SK-N-SH (cell line): ENCODE measurements at regions not wholly inside any gene's neighbourhood (a gene's known extent, or its start where the extent isn't known, plus 50 kb on each side); places are given as distances from the start of the nearest gene placed in this dataset.

ENCODE experiments used
- CTCF ChIA-PET: fragments of 300-600, 350-600 bp; formaldehyde crosslinking; extraction: SDS; loops from one replicate; lab custom pipeline; 2021; lab: Yijun Ruan, JAX
- POLR2A ChIA-PET: fragments of 350-600 bp; sonication (Branson Sonifier 250); formaldehyde crosslinking; extraction: SDS; loops from one replicate; lab custom pipeline; 2020; ENCODE audit warnings: antibody characterized with exemption, inconsistent platforms; lab: Yijun Ruan, JAX
- DNase-seq: peaks from one replicate; pipeline ENCODE4 v3.0.0; 2012
- H2AFZ ChIP-seq: fragments of 200-600 bp; sonication (generic); 2 replicates; pipeline ENCODE4 v1.8.1; 2016; ENCODE audit warnings: antibody characterized with exemption, mild to moderate bottlenecking, low read depth
- H3F3A ChIP-seq: fragments of 200-600 bp; sonication (generic); replicated peaks from 2 replicates; pipeline ENCODE3; 2016; ENCODE audit warnings: antibody characterized with exemption, mild to moderate bottlenecking; ENCODE audit not compliant: insufficient read depth
- H3K27ac ChIP-seq, 2 experiments: fragments of 200-500 bp in 1 of 2; fragments of 200-600 bp in 1 of 2; sonication (Bioruptor generic) in 1 of 2; sonication (generic), shearing (Covaris generic) in 1 of 2; 2 replicates each; pipeline versions ENCODE4 v1.5.1 to v1.6.1; 2014 to 2016; ENCODE audit warnings: low read depth in 2 of 2, inconsistent platforms in 1 of 2, low read length in 1 of 2, mild to moderate bottlenecking in 1 of 2, mixed read lengths in 1 of 2
- H3K27me3 ChIP-seq: fragments of 200-600 bp; sonication (generic), shearing (Covaris generic); 2 replicates; pipeline ENCODE4 v1.6.1; 2016; ENCODE audit warnings: mixed run types; ENCODE audit not compliant: insufficient read depth
- H3K36me3 ChIP-seq, 2 experiments: fragments of 200-500 bp in 1 of 2; fragments of 200-600 bp in 1 of 2; sonication (Bioruptor generic) in 1 of 2; sonication (generic) in 1 of 2; replicated peaks in 1 of 2; 2 replicates each; pipeline versions ENCODE3 to v1.5.1; 2014 to 2016; ENCODE audit warnings: low read length in 1 of 2, mild to moderate bottlenecking in 1 of 2; ENCODE audit not compliant: insufficient read depth in 2 of 2, control insufficient read depth in 1 of 2
- H3K4me1 ChIP-seq, 2 experiments: fragments of 200-500 bp in 1 of 2; fragments of 200-600 bp in 1 of 2; sonication (Bioruptor generic) in 1 of 2; sonication (generic), shearing (Covaris generic) in 1 of 2; 2 replicates each; pipeline versions ENCODE4 v1.5.1 to v1.6.1; 2014 to 2016; ENCODE audit warnings: low read depth in 1 of 2, low read length in 1 of 2, mixed run types in 1 of 2; ENCODE audit not compliant: insufficient read depth in 2 of 2, control insufficient read depth in 1 of 2
- H3K4me2 ChIP-seq: fragments of 200-600 bp; sonication (generic), shearing (Covaris generic); 2 replicates; pipeline ENCODE4 v1.6.1; 2017; ENCODE audit warnings: mixed run types
- H3K4me3 ChIP-seq, 2 experiments: fragments of 200-500 bp in 1 of 2; fragments of 200-600 bp in 1 of 2; sonication (Bioruptor generic) in 1 of 2; sonication (generic), shearing (Covaris generic) in 1 of 2; 2 replicates each; pipeline versions ENCODE4 v1.5.1 to v1.8.1; 2014 to 2016; ENCODE audit warnings: low read depth in 2 of 2, inconsistent platforms in 1 of 2, low read length in 1 of 2, mild to moderate bottlenecking in 1 of 2, mixed read lengths in 1 of 2, moderate library complexity in 1 of 2
- H3K79me2 ChIP-seq: fragments of 200-600 bp; sonication (generic); 2 replicates; pipeline ENCODE4 v1.8.1; 2017; ENCODE audit warnings: mild to moderate bottlenecking; ENCODE audit not compliant: insufficient read depth
- H3K9ac ChIP-seq: fragments of 200-600 bp; sonication (generic); 2 replicates; pipeline ENCODE4 v1.6.1; 2017; ENCODE audit warnings: mixed run types
- H3K9me2 ChIP-seq: fragments of 200-600 bp; sonication (generic); 2 replicates; pipeline ENCODE4 v1.6.1; 2017; ENCODE audit warnings: mixed run types
- H3K9me3 ChIP-seq: fragments of 200-600 bp; sonication (generic); 2 replicates; pipeline ENCODE4 v1.6.1; 2017; ENCODE audit warnings: mixed run types, mild to moderate bottlenecking, moderate library complexity
- H4K20me1 ChIP-seq: fragments of 200-600 bp; sonication (generic); 2 replicates; pipeline ENCODE4 v1.6.1; 2017; ENCODE audit warnings: mild to moderate bottlenecking, mixed run types; ENCODE audit not compliant: insufficient read depth
- CHD2 ChIP-seq: fragments of 150-350 bp; IDR thresholded peaks from 2 replicates; pipeline ENCODE4 v1.6.1; 2018; ENCODE audit warnings: low read length; ENCODE audit not compliant: partially characterized antibody
- ELF1 ChIP-seq: IDR thresholded peaks from 2 replicates; pipeline ENCODE4 v1.4.0; 2012
- EP300 ChIP-seq, 2 experiments: IDR thresholded peaks; 2 replicates each; pipeline versions ENCODE4 v1.4.0 to v1.6.1; 2012; ENCODE audit warnings: borderline replicate concordance in 1 of 2, low read depth in 1 of 2, low read length in 1 of 2
- FOSL2 ChIP-seq: IDR thresholded peaks from 2 replicates; pipeline ENCODE4 v1.4.0; 2012; ENCODE audit warnings: low read depth, mild to moderate bottlenecking, moderate library complexity, borderline replicate concordance
- FOXJ3 ChIP-seq: sonication (generic); formaldehyde crosslinking; IDR thresholded peaks from 2 replicates; pipeline ENCODE4 v1.5.1; 2020; ENCODE audit warnings: mild to moderate bottlenecking, missing genetic modification reagents
- FOXM1 ChIP-seq: IDR thresholded peaks from 2 replicates; pipeline ENCODE4 v1.4.0; 2012; ENCODE audit warnings: low read depth, mild to moderate bottlenecking
- GABPA ChIP-seq: IDR thresholded peaks from 2 replicates; pipeline ENCODE4 v1.4.0; 2012; ENCODE audit warnings: low read depth, mild to moderate bottlenecking
- JUND ChIP-seq: IDR thresholded peaks from 2 replicates; pipeline ENCODE4 v1.4.0; 2012
- MEF2A ChIP-seq: IDR thresholded peaks from 2 replicates; pipeline ENCODE4 v1.4.0; 2012; ENCODE audit warnings: low read depth, borderline replicate concordance
- MXI1 ChIP-seq: IDR thresholded peaks from 2 replicates; pipeline ENCODE4 v1.6.1; 2012; ENCODE audit warnings: mild to moderate bottlenecking, low read depth, low read length, improper control_type of control experiment
- POLR2AphosphoS5 ChIP-seq: IDR thresholded peaks from 2 replicates; pipeline ENCODE4 v1.6.1; 2012; ENCODE audit warnings: low read depth, low read length
- RAD21 ChIP-seq: IDR thresholded peaks from 2 replicates; pipeline ENCODE4 v1.6.1; 2012; ENCODE audit warnings: mild to moderate bottlenecking, low read length
- RFX5 ChIP-seq: IDR thresholded peaks from 2 replicates; pipeline ENCODE4 v1.6.1; 2012; ENCODE audit warnings: mild to moderate bottlenecking, improper control_type of control experiment, low read length
- RXRA ChIP-seq: IDR thresholded peaks from 2 replicates; pipeline ENCODE4 v1.4.0; 2012; ENCODE audit warnings: low read depth, mild to moderate bottlenecking, borderline replicate concordance
- TAF1 ChIP-seq: IDR thresholded peaks from 2 replicates; pipeline ENCODE4 v1.6.1; 2012; ENCODE audit warnings: low read depth, mild to moderate bottlenecking, low read length, moderate library complexity, borderline replicate concordance
- TEAD4 ChIP-seq: IDR thresholded peaks from 2 replicates; pipeline ENCODE4 v1.4.0; 2012; ENCODE audit warnings: mild to moderate bottlenecking, borderline replicate concordance; ENCODE audit not compliant: insufficient read depth
- WGBS: methylation state at CpG from one replicate; pipeline ENCODE4 v1.1.6; 2017; ENCODE audit warnings: low lambda C conversion rate; 5-methylcytosine and 5-hydroxymethylcytosine counted together
- TF ChIP-seq, protein P1 (sequence below): IDR thresholded peaks from 2 replicates; pipeline ENCODE4 v1.4.0; 2012; ENCODE audit warnings: low read depth, borderline replicate concordance
- TF ChIP-seq, protein P2 (sequence below): IDR thresholded peaks from 2 replicates; pipeline ENCODE4 v1.6.1; 2012; ENCODE audit warnings: mild to moderate bottlenecking, low read depth, low read length, moderate library complexity
- TF ChIP-seq, protein P3 (sequence below): fragments of 150-350 bp; IDR thresholded peaks from 2 replicates; pipeline ENCODE4 v1.6.1; 2017; ENCODE audit warnings: antibody characterized with exemption, low read length, low read depth, borderline replicate concordance

DNA sequence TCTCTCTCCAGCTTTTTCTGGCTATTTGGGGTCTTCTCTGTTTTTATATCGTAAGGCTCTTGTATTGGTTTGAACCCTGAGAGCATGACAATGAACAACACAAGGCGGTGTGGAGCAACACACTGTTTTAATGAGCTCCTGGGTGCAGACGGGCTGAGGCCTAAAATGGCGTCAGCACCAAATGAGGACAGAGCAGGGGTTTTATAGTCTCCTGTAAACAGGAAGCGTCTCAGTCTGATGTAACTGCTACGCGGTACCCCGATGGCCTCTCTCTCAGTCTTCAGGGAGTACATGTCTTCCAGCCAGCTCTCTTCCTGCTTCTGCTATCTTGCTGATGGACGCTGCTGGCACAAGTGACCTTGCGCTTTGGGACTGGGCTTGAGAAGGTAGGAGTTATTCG is 95.9 kb upstream of the CCDC71L start:
- no peak overlapping the region for H3K9ac ChIP-seq
- H4K20me1 ChIP-seq = no peaks in the 10 kb centered on the region
- ChIA-PET POLR2A (no interaction called here), CTCF (interaction anchor here (1.1 to 2.8 kb wide), 6 partner anchors 12 to 581 kb away, joined by 3 to 12 read pairs (median 7); partner anchors contain the start of gene CCDC71L)
- no peaks in the 10 kb centered on the region for H3K9me3 ChIP-seq
- DNase-seq = no peak
- no peaks in the 10 kb centered on the region for H3K27me3 ChIP-seq
- no peak overlapping the region for H2AFZ ChIP-seq
- H3K9me2 ChIP-seq = no peaks in the 10 kb centered on the region
- 95% methylated on average over 11 of the region's 11 CpGs for WGBS
- no peak overlapping the region for H3K27ac ChIP-seq
- no peaks in the 10 kb centered on the region for H3K79me2 ChIP-seq
- no peaks in the 10 kb centered on the region for H3F3A ChIP-seq
- no peak for TF ChIP-seq POLR2AphosphoS5
- TF ChIP-seq, protein P1, sequence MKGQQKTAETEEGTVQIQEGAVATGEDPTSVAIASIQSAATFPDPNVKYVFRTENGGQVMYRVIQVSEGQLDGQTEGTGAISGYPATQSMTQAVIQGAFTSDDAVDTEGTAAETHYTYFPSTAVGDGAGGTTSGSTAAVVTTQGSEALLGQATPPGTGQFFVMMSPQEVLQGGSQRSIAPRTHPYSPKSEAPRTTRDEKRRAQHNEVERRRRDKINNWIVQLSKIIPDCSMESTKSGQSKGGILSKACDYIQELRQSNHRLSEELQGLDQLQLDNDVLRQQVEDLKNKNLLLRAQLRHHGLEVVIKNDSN = no peak
- no peak for TF ChIP-seq MXI1
- TF ChIP-seq TEAD4 = no peak
- TF ChIP-seq EP300 (IDR thresholded peaks at IDR 0.05; ENCODE audit: borderline replicate concordance in 1 of 2, low read depth in 1 of 2, low read length in 1 of 2) = no peak
- no peak for TF ChIP-seq GABPA
- no peak for TF ChIP-seq FOXM1
- TF ChIP-seq FOXJ3 (CRISPR knock-in tag) = no peak
- TF ChIP-seq RFX5 = no peak
- no peak for TF ChIP-seq CHD2
- TF ChIP-seq TAF1 = no peak
- no peak for TF ChIP-seq JUND
- TF ChIP-seq FOSL2 = no peak
- no peak for TF ChIP-seq RAD21
- no peak for TF ChIP-seq RXRA
- no peak for TF ChIP-seq ELF1
- no peak for TF ChIP-seq MEF2A
- TF ChIP-seq, protein P2, sequence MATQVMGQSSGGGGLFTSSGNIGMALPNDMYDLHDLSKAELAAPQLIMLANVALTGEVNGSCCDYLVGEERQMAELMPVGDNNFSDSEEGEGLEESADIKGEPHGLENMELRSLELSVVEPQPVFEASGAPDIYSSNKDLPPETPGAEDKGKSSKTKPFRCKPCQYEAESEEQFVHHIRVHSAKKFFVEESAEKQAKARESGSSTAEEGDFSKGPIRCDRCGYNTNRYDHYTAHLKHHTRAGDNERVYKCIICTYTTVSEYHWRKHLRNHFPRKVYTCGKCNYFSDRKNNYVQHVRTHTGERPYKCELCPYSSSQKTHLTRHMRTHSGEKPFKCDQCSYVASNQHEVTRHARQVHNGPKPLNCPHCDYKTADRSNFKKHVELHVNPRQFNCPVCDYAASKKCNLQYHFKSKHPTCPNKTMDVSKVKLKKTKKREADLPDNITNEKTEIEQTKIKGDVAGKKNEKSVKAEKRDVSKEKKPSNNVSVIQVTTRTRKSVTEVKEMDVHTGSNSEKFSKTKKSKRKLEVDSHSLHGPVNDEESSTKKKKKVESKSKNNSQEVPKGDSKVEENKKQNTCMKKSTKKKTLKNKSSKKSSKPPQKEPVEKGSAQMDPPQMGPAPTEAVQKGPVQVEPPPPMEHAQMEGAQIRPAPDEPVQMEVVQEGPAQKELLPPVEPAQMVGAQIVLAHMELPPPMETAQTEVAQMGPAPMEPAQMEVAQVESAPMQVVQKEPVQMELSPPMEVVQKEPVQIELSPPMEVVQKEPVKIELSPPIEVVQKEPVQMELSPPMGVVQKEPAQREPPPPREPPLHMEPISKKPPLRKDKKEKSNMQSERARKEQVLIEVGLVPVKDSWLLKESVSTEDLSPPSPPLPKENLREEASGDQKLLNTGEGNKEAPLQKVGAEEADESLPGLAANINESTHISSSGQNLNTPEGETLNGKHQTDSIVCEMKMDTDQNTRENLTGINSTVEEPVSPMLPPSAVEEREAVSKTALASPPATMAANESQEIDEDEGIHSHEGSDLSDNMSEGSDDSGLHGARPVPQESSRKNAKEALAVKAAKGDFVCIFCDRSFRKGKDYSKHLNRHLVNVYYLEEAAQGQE = no peak
- TF ChIP-seq, protein P3, sequence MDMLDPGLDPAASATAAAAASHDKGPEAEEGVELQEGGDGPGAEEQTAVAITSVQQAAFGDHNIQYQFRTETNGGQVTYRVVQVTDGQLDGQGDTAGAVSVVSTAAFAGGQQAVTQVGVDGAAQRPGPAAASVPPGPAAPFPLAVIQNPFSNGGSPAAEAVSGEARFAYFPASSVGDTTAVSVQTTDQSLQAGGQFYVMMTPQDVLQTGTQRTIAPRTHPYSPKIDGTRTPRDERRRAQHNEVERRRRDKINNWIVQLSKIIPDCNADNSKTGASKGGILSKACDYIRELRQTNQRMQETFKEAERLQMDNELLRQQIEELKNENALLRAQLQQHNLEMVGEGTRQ = no peak
- TF ChIP-seq, all 33 proteins: peak for 0
- peaks cover 8% of the 10 kb centered on the region in 2 experiments; a peak in 3 of 4 replicates for H3K4me1 ChIP-seq
- no peak overlapping the region for H3K4me2 ChIP-seq
- no peak overlapping the region for H3K4me3 ChIP-seq
- no peaks in the 10 kb centered on the region for H3K36me3 ChIP-seq
